ENCODE measurements at regions not wholly inside any gene's neighbourhood (a gene's known extent, or its start where the extent isn't known, plus 50 kb on each side); places are given as distances from the start of the nearest gene placed in this dataset.
"Not testable (repeated sequence)": the region's sequence is repeated elsewhere in the genome, so short reads cannot be mapped to it uniquely, and the experiment has no call there.

- ATAC-seq, result peak; percentile 82 to 93 (median 88)
- Histone ChIP-seq H3K36me3 (no peaks in the 10 kb centered on the region), H3K27me3 (peaks cover 0 to 10% (median 0%) of the 10 kb centered on the region in 9 donors), H3K4me3 (peak overlapping the region; percentile 16 to 82 (median 62)), H3K4me1 (peaks cover 0 to 36% (median 8%) of the 10 kb centered on the region in 12 donors), H3K9me3 (no peaks in the 10 kb centered on the region), H3K27ac (peak overlapping the region; percentile 63 to 96 (median 80))
- peak; percentile 82 to 86 (median 85) for DNase-seq
- intact Hi-C loops (cut with DNase I), result loop anchor here in 2 of 10 donors (2.0 to 10.0 kb wide), 2 partner anchors 67 kb away; no protein-coding TSS in a partner anchor
- 48 to 54% (median 53%) methylated on average over 22 to 24 of the region's 24 CpGs for WGBS, 4 donors
- TF ChIP-seq, protein P1, sequence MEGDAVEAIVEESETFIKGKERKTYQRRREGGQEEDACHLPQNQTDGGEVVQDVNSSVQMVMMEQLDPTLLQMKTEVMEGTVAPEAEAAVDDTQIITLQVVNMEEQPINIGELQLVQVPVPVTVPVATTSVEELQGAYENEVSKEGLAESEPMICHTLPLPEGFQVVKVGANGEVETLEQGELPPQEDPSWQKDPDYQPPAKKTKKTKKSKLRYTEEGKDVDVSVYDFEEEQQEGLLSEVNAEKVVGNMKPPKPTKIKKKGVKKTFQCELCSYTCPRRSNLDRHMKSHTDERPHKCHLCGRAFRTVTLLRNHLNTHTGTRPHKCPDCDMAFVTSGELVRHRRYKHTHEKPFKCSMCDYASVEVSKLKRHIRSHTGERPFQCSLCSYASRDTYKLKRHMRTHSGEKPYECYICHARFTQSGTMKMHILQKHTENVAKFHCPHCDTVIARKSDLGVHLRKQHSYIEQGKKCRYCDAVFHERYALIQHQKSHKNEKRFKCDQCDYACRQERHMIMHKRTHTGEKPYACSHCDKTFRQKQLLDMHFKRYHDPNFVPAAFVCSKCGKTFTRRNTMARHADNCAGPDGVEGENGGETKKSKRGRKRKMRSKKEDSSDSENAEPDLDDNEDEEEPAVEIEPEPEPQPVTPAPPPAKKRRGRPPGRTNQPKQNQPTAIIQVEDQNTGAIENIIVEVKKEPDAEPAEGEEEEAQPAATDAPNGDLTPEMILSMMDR (IDR thresholded peaks at IDR 0.05), result no peak
- TF ChIP-seq POLR2A (IDR thresholded peaks at IDR 0.05), result peak in 1 of 2 donors; percentile 40
Measured at GRCh38 chr22:49657275-49657973, 170.2 kb downstream of the BRD1 start.

- Histone ChIP-seq H3K4me1 (peaks cover 0 to 36% (median 8%) of the 10 kb centered on the region in 12 donors), H3K27ac (peak overlapping the region; percentile 63 to 96 (median 78)), H3K4me3 (peak overlapping the region; percentile 16 to 82 (median 62))
- intact Hi-C loops (cut with DNase I), result loop anchor here in 2 of 10 donors (2.0 to 10.0 kb wide), 2 partner anchors 68 kb away; no protein-coding TSS in a partner anchor
- not testable (repeated sequence) for H3K9me3 ChIP-seq, H3K36me3 ChIP-seq, DNase-seq, H3K27me3 ChIP-seq
- ATAC-seq, result peak; percentile 34 to 69 (median 54)
- WGBS, 4 donors, result 61 to 68% (median 65%) methylated on average over 19 of the region's 19 CpGs
Measured at GRCh38 chr22:49656883-49657274, 170.8 kb downstream of the BRD1 start.

DNA sequence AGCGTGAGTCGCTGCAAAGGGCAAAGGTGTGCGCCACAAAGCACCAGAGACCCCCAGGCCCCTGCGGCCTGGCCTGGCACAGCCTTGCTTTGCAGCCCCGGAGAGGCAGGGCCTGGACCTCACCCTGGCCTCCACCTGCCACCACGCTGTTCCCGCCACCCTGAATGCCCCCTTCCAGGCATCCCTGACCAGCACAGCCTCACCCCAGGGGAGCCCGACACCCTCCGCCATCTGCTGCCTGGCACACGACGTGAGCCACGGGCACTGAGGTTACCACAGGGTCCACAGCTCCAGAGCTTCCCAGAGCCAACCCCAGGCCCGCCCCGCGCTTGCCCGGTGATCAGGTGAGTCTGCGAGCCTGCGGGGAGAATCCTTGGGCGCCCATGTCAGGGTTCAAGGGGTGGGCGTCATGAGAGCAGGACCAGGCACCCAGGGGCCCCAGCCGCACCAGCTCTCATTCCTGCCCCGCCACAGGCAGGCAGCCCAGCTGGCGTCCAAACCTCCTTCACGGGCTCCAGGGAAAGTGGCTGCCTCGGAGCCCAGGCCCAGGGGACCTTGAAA lies 171.3 kb downstream of the BRD1 start:
- peaks cover 0 to 10% (median 0%) of the 10 kb centered on the region in 9 donors for H3K27me3 ChIP-seq
- 63 to 82% (median 77%) methylated on average over 21 to 25 of the region's 25 CpGs for WGBS, 4 donors
- H3K9me3 ChIP-seq, result peaks cover 0 to 6% (median 0%) of the 10 kb centered on the region in 12 donors
- H3K27ac ChIP-seq, result peak overlapping the region in 11 of 12 donors; percentile 75 to 96 (median 79)
- no peaks in the 10 kb centered on the region for H3K36me3 ChIP-seq
- ATAC-seq, result no peak
- DNase-seq, result peak in 1 of 5 donors; percentile 20
- TF ChIP-seq, protein P1 (IDR thresholded peaks at IDR 0.05), result no peak
- no peak for TF ChIP-seq POLR2A (IDR thresholded peaks at IDR 0.05)
- H3K4me3 ChIP-seq, result peak overlapping the region; percentile 16 to 82 (median 62)
- H3K4me1 ChIP-seq, result peaks cover 0 to 36% (median 8%) of the 10 kb centered on the region in 12 donors
- intact Hi-C loops (cut with DNase I), result loop anchor here in 2 of 10 donors (2.0 to 10.0 kb wide), 2 partner anchors 68 kb away; no protein-coding TSS in a partner anchor

GRCh38 chr22:49655168-49655812 lies 172.4 kb downstream of the BRD1 start:
- no peak for TF ChIP-seq POLR2A (IDR thresholded peaks at IDR 0.05)
- TF ChIP-seq, protein P1 (IDR thresholded peaks at IDR 0.05), result no peak
- peaks cover 0 to 9% (median 0%) of the 10 kb centered on the region in 9 donors for H3K27me3 ChIP-seq
- intact Hi-C loops (cut with DNase I), result loop anchor here in 1 of 10 donors (10.0 kb wide), 1 partner anchor 70 kb away; no protein-coding TSS in a partner anchor
- peak in 1 of 5 donors; percentile 46 for DNase-seq
- H3K27ac ChIP-seq, result peak overlapping the region in 1 of 12 donors; percentile 85
- ATAC-seq, result no peak
- H3K4me1 ChIP-seq, result peaks cover 0 to 36% (median 8%) of the 10 kb centered on the region in 12 donors
- H3K4me3 ChIP-seq, result peak overlapping the region in 6 of 12 donors; percentile 3 to 82 (median 62)
- peaks cover 0 to 8% (median 0%) of the 10 kb centered on the region in 12 donors for H3K9me3 ChIP-seq
- no peaks in the 10 kb centered on the region for H3K36me3 ChIP-seq
- WGBS, 4 donors, result 53 to 65% (median 60%) methylated on average over 26 to 29 of the region's 29 CpGs

Measured in heart left ventricle (tissue), 16 donors.